ENCODE measurements at regions not wholly inside any gene's neighbourhood (a gene's known extent, or its start where the extent isn't known, plus 50 kb on each side); places are given as distances from the start of the nearest gene placed in this dataset.

DNA sequence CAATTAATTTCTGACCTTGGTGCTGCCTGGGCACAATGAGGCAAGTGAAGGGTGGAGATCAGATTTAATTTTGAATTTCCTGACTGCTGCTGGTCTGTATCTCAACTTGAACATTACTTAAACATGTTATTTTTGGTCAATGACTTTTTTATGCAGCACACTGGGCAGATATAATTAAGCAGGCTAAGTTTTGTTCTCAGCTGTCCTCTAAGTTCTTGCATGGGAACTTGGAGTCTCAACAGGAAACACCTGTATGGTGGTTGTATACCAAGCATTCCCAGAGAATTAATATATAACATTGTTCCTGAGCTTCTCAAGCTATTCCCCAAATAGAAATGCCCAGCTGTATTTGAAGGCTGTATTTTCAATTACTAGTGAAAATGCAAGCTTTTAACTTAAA lies 113.5 kb upstream of the EDNRB start:
- TF ChIP-seq, protein P1, sequence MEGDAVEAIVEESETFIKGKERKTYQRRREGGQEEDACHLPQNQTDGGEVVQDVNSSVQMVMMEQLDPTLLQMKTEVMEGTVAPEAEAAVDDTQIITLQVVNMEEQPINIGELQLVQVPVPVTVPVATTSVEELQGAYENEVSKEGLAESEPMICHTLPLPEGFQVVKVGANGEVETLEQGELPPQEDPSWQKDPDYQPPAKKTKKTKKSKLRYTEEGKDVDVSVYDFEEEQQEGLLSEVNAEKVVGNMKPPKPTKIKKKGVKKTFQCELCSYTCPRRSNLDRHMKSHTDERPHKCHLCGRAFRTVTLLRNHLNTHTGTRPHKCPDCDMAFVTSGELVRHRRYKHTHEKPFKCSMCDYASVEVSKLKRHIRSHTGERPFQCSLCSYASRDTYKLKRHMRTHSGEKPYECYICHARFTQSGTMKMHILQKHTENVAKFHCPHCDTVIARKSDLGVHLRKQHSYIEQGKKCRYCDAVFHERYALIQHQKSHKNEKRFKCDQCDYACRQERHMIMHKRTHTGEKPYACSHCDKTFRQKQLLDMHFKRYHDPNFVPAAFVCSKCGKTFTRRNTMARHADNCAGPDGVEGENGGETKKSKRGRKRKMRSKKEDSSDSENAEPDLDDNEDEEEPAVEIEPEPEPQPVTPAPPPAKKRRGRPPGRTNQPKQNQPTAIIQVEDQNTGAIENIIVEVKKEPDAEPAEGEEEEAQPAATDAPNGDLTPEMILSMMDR (IDR thresholded peaks at IDR 0.05; ENCODE audit: low read depth, low read length), result no peak
- no peak overlapping the region for H3K4me3 ChIP-seq (ENCODE audit: low read depth, low read length)

DNA sequence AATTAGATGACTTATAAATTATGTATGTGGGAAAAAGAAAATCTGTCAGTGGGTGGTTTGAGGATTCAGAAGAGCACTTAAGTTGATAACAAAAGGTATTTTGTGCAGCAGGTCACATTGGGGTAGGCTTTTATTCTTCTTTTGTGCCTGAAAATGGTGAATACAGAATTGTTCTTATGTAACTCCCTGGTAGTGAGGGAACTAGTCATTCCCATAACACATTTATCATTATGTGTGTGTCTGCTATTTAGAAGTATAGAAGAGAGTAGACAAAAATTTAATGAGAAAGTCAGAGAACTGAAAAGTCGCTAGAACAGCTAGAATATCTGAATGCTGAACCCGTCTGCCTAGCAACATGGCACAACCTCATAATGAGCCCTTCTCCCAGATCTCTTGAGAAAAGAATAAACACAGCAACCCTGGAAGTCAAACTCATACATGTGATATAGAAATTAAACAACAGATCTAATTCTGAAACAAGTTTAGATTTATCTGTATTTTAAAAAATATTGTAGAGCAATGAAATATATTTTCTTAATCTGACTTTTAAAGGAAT lies 111.8 kb upstream of the EDNRB start:
- TF ChIP-seq, protein P1 (IDR thresholded peaks at IDR 0.05; ENCODE audit: low read depth, low read length), result no peak
- H3K4me3 ChIP-seq (ENCODE audit: low read depth, low read length), result no peak overlapping the region

DNA sequence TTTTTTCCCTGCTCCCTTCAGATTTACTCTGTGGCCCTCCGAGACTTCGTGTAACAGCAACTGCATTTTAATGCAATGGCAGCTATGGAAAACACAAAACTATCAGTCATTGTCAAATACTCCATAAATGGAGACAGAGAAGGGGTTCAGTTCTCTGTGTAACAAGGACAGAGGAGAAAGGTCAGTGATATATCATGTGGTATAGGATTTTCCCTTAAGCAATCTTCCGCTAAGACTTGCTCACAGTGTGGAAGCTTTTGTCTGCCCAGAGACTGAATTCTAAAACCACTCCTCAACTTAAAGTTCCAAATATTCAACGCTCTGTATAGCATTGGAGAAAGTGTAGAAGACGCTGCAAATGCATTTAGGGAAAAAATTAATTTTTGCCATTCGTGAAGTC lies 111.3 kb upstream of the EDNRB start:
- H3K4me3 ChIP-seq (ENCODE audit: low read depth, low read length), result no peak overlapping the region
- TF ChIP-seq, protein P1 (IDR thresholded peaks at IDR 0.05; ENCODE audit: low read depth, low read length), result no peak

DNA sequence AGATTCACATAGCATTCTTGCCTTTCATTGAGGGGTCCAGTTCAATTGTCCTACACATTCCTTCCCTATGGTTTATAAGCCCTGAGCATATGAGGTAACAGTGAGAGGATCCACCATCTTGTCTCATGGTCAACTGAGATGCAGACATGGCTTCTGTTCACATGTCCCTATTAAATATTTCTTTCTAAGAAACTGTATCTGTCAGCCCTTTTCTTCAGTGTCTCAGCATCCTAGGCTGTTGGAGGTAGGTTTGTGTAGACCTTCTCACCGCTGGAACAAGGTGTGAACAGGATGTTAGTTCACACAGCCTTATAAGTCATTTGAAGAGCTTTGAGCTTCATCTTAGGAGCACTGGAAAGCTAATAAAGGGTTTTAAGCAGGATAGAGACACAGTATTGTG lies 110.3 kb upstream of the EDNRB start:
- H3K4me3 ChIP-seq (ENCODE audit: low read depth, low read length), result no peak overlapping the region
- TF ChIP-seq, protein P1 (IDR thresholded peaks at IDR 0.05; ENCODE audit: low read depth, low read length), result no peak

DNA sequence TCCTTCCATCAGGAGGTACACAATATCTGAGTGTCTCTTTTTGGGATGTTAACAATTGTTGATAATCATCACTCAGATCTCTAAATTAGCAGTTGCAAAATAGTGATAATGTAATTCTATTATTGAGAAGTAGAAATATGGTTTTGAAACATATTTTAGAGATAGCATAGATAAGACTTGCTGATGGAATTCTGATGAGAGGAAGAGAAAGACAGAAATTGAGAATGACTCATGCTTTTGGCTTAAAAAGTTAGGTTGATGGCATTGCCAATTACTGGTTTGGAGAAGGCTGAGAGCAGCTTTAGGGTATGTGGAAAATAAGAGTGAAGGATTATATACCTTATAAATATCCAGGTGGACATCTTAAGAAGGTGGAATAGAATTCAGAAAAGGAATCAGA lies 106.4 kb upstream of the EDNRB start:
- TF ChIP-seq, protein P1 (IDR thresholded peaks at IDR 0.05; ENCODE audit: low read depth, low read length), result no peak
- H3K4me3 ChIP-seq (ENCODE audit: low read depth, low read length), result no peak overlapping the region

DNA sequence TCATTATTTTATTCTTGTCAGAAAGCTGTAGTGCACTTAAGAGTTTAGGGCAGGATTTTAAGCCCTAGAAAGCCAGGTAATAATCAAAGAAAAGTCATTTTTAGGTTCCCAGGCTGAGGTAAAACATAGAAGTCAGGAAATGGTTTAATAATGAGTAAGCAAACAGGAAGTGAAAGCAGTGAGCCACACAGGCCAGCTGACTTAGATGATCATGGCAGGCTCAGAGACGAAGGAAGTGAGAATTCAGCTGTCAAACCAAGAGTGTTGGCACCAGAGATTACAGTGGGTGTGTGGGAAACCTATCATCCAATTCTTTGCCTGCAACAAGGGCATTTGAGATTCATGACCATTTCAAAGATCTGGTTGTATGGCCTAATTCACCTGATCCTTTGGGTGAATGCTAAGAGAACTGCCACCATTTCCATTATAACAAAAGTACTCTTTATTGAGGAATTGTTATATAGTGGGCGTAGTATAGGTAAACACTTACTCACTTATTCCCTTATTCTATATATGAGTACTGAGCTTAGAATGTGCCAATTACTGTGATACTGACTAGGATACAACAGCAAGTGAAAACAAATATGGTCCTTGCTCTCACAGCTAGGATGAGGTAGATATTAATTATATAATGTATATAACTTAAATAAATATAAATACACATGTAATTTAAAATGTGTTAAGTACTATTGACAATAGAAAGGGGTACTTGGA lies 103.7 kb upstream of the EDNRB start:
- no peak overlapping the region for H3K4me3 ChIP-seq (ENCODE audit: low read depth, low read length)
- TF ChIP-seq, protein P1 (IDR thresholded peaks at IDR 0.05; ENCODE audit: low read depth, low read length), result no peak

DNA sequence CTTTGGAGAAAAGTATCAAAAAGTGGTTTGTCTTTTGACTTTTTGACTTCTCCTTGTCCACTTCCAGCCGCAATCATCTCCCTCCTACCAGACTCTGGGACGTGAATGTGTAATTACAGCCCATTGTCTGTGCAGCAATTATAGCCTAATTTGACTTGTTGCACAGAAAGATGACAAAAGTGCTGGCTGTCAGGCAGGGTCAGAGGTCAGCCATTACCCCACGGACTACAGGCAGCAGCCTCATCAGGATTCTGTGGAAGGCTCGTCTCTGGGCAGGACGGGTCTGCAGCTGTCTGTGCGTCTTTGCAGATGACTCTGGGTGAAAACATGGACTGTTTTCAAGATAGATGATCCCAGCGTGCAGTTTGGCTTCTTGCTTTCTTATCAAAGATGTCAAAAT lies 102.2 kb upstream of the EDNRB start:
- TF ChIP-seq, protein P1 (IDR thresholded peaks at IDR 0.05; ENCODE audit: low read depth, low read length), result no peak
- no peak overlapping the region for H3K4me3 ChIP-seq (ENCODE audit: low read depth, low read length)

Data from WI38 (cell line).